IMR-90 (cell line): ENCODE measurements at regions not wholly inside any gene's neighbourhood (a gene's known extent, or its start where the extent isn't known, plus 50 kb on each side); places are given as distances from the start of the nearest gene placed in this dataset.

Source experiments
- ATAC-seq: fragments of 200-7000 bp; cut with Tn5 transposase; 2 replicates; pipeline ENCODE4 v1.9.1; 2020; ENCODE audit warnings: low read depth, mild to moderate bottlenecking, moderate library complexity
- BruUV-seq: library from RNA; stranded (reverse); fragments of 400-500 nt; replicated peaks from 2 replicates; lab custom pipeline; 2021; lab: Mats Ljungman, UMichigan
- CTCF ChIA-PET: fragments of 300-600 bp; formaldehyde crosslinking; extraction: SDS; loops from one replicate; lab custom pipeline; 2021; ENCODE audit warnings: antibody characterized with exemption; lab: Yijun Ruan, JAX
- POLR2A ChIA-PET: fragments of 300-600 bp; sonication (Branson Sonifier 250); formaldehyde crosslinking; loops from one replicate; lab custom pipeline; 2022; ENCODE audit warnings: antibody characterized with exemption; ENCODE audit not compliant: unreplicated experiment; lab: Charles Lee
- DNase-seq: peaks from one replicate; pipeline ENCODE4 v3.0.0; 2013
- H2AFZ ChIP-seq: replicated peaks from 2 replicates; pipeline ENCODE3; 2013; ENCODE audit warnings: low read length, mild to moderate bottlenecking; ENCODE audit not compliant: poor library complexity
- H2AK5ac ChIP-seq: 2 replicates; pipeline ENCODE4 v1.6.1; 2013; ENCODE audit warnings: low read depth, low read length, inconsistent platforms
- H2AK9ac ChIP-seq: replicated peaks from 2 replicates; pipeline ENCODE3; 2013; ENCODE audit warnings: mild to moderate bottlenecking, low read depth, low read length, moderate library complexity; ENCODE audit not compliant: poor library complexity
- H2BK120ac ChIP-seq: 2 replicates; pipeline ENCODE4 v1.6.1; 2013; ENCODE audit warnings: low read depth, low read length, inconsistent platforms
- H2BK15ac ChIP-seq: 3 replicates; pipeline ENCODE4 v1.6.1; 2013; ENCODE audit warnings: low read depth, low read length, inconsistent platforms
- H2BK20ac ChIP-seq: 2 replicates; pipeline ENCODE4 v1.6.1; 2013; ENCODE audit warnings: low read depth, mild to moderate bottlenecking, inconsistent platforms, low read length, moderate library complexity
- H2BK5ac ChIP-seq: 2 replicates; pipeline ENCODE4 v1.6.1; 2013; ENCODE audit warnings: mild to moderate bottlenecking, low read depth, low read length, inconsistent platforms; ENCODE audit not compliant: poor library complexity, severe bottlenecking
- H3K14ac ChIP-seq: replicated peaks from 2 replicates; pipeline ENCODE4 v1.6.1; 2013; ENCODE audit warnings: low read depth, low read length, inconsistent platforms
- H3K18ac ChIP-seq: 2 replicates; pipeline ENCODE4 v1.6.1; 2013; ENCODE audit warnings: low read depth, low read length, control low read depth
- H3K23ac ChIP-seq: 2 replicates; pipeline ENCODE4 v1.6.1; 2013; ENCODE audit warnings: low read depth, low read length, inconsistent platforms
- H3K27ac ChIP-seq: 2 replicates; pipeline ENCODE4 v1.5.1; 2013; ENCODE audit warnings: mild to moderate bottlenecking, control low read depth, low read length; ENCODE audit not compliant: insufficient read depth
- H3K27me3 ChIP-seq: 2 replicates; pipeline ENCODE4 v1.6.1; 2013; ENCODE audit warnings: low read length; ENCODE audit not compliant: control insufficient read depth, insufficient read depth
- H3K36me3 ChIP-seq: 2 replicates; pipeline ENCODE4 v1.6.1; 2013; ENCODE audit warnings: low read length, mixed read lengths; ENCODE audit not compliant: control insufficient read depth, insufficient read depth
- H3K4ac ChIP-seq: 2 replicates; pipeline ENCODE4 v1.6.1; 2013; ENCODE audit warnings: low read depth, low read length, inconsistent platforms
- H3K4me1 ChIP-seq: 2 replicates; pipeline ENCODE4 v1.6.1; 2013; ENCODE audit warnings: low read length, mixed read lengths; ENCODE audit not compliant: control insufficient read depth, insufficient read depth
- H3K4me2 ChIP-seq: 2 replicates; pipeline ENCODE4 v1.6.1; 2013; ENCODE audit warnings: low read depth, mild to moderate bottlenecking, control low read depth, low read length, moderate library complexity
- H3K4me3 ChIP-seq: 2 replicates; pipeline ENCODE4 v1.5.1; 2013; ENCODE audit warnings: low read depth, mild to moderate bottlenecking, control low read depth, low read length, moderate library complexity; ENCODE audit not compliant: insufficient read depth
- H3K56ac ChIP-seq: 2 replicates; pipeline ENCODE4 v1.6.1; 2013; ENCODE audit warnings: low read length, inconsistent platforms; ENCODE audit not compliant: insufficient read depth; ENCODE audit errors: extremely low read depth
- H3K79me1 ChIP-seq, 2 experiments: 2 replicates each; pipeline ENCODE4 v1.6.1; 2013; ENCODE audit warnings: low read length in 2 of 2, inconsistent platforms in 1 of 2, low read depth in 1 of 2
- H3K9ac ChIP-seq: 2 replicates; pipeline ENCODE4 v1.6.1; 2013; ENCODE audit warnings: low read depth, low read length, control low read depth
- H3K9me1 ChIP-seq: 2 replicates; pipeline ENCODE4 v1.6.1; 2013; ENCODE audit warnings: low read length, inconsistent platforms; ENCODE audit not compliant: insufficient read depth
- H3K9me3 ChIP-seq: 2 replicates; pipeline ENCODE4 v1.6.1; 2013; ENCODE audit warnings: low read length; ENCODE audit not compliant: control insufficient read depth, insufficient read depth
- H4K20me1 ChIP-seq: 2 replicates; pipeline ENCODE4 v1.6.1; 2013; ENCODE audit warnings: low read length, inconsistent platforms; ENCODE audit not compliant: insufficient read depth
- H4K5ac ChIP-seq: 2 replicates; pipeline ENCODE4 v1.6.1; 2013; ENCODE audit warnings: mild to moderate bottlenecking, low read depth, low read length, control low read depth
- H4K8ac ChIP-seq, 2 experiments: 2 replicates each; pipeline ENCODE4 v1.6.1; 2013; ENCODE audit warnings: low read depth in 2 of 2, low read length in 2 of 2, control low read depth in 1 of 2, inconsistent platforms in 1 of 2
- H4K91ac ChIP-seq: 2 replicates; pipeline ENCODE4 v1.6.1; 2013; ENCODE audit warnings: low read depth, low read length, inconsistent platforms; ENCODE audit not compliant: insufficient read depth
- BHLHE40 ChIP-seq: fragments of 150-350 bp; IDR thresholded peaks from 2 replicates; pipeline ENCODE4 v1.6.1; 2016; ENCODE audit warnings: mild to moderate bottlenecking, low read depth, low read length
- CEBPB ChIP-seq: IDR thresholded peaks from 2 replicates; pipeline ENCODE4 v1.6.1; 2012; ENCODE audit warnings: low read depth, low read length, improper control_type of control experiment
- CHD1 ChIP-seq: IDR thresholded peaks from 2 replicates; pipeline ENCODE4 v1.6.1; 2012; ENCODE audit warnings: low read depth, low read length, improper control_type of control experiment
- CTCF ChIP-seq: conservative IDR thresholded peaks from 2 replicates; pipeline ENCODE4 v1.5.1; 2012; ENCODE audit warnings: mild to moderate bottlenecking, low read depth, low read length, improper control_type of control experiment
- FOS ChIP-seq: fragments of 150-350 bp; IDR thresholded peaks from 2 replicates; pipeline ENCODE4 v1.6.1; 2016; ENCODE audit warnings: low read depth, low read length
- MAFK ChIP-seq: IDR thresholded peaks from 2 replicates; pipeline ENCODE4 v1.6.1; 2012; ENCODE audit warnings: low read depth, low read length, improper control_type of control experiment
- MAZ ChIP-seq: IDR thresholded peaks from 2 replicates; pipeline ENCODE4 v1.6.1; 2012; ENCODE audit warnings: low read depth, mild to moderate bottlenecking, low read length, improper control_type of control experiment, moderate library complexity, borderline replicate concordance
- MXI1 ChIP-seq: IDR thresholded peaks from 2 replicates; pipeline ENCODE4 v1.6.1; 2012; ENCODE audit warnings: low read depth, mild to moderate bottlenecking, low read length, moderate library complexity, borderline replicate concordance
- NFE2L2 ChIP-seq: fragments of 150-350 bp; IDR thresholded peaks from 2 replicates; pipeline ENCODE4 v1.6.1; 2016; ENCODE audit warnings: low read depth, mild to moderate bottlenecking, low read length
- POLR2A ChIP-seq: IDR thresholded peaks from 2 replicates; pipeline ENCODE4 v1.6.1; 2012; ENCODE audit warnings: mild to moderate bottlenecking, low read depth, low read length
- RAD21 ChIP-seq: IDR thresholded peaks from 2 replicates; pipeline ENCODE4 v1.6.1; 2012; ENCODE audit warnings: low read length, improper control_type of control experiment
- RCOR1 ChIP-seq: IDR thresholded peaks from 2 replicates; pipeline ENCODE4 v1.6.1; 2012; ENCODE audit warnings: mild to moderate bottlenecking, low read length, improper control_type of control experiment; ENCODE audit not compliant: insufficient replicate concordance
- RFX5 ChIP-seq: IDR thresholded peaks from 2 replicates; pipeline ENCODE4 v1.8.0; 2012; ENCODE audit warnings: low read depth, mild to moderate bottlenecking, low read length, moderate library complexity
- SMC3 ChIP-seq: fragments of 150-350 bp; IDR thresholded peaks from 2 replicates; pipeline ENCODE4 v1.6.1; 2016; ENCODE audit warnings: low read depth, mild to moderate bottlenecking, antibody characterized with exemption, low read length, moderate library complexity
- USF2 ChIP-seq: fragments of 150-350 bp; IDR thresholded peaks from 2 replicates; pipeline ENCODE4 v1.6.1; 2017; ENCODE audit warnings: mild to moderate bottlenecking, antibody characterized with exemption, low read length, low read depth
- WGBS, 2 experiments: methylation state at CpG; one replicate each; pipeline versions ENCODE4 v1.1.5 to v1.1.7; 2013; ENCODE audit warnings: missing lambda C conversion rate in 2 of 2; ENCODE audit not compliant: insufficient read length in 1 of 2; ENCODE audit errors: extremely low coverage in 2 of 2; 5-methylcytosine and 5-hydroxymethylcytosine counted together
- dilution Hi-C: fragments of 300-500 bp; cut with HindIII; formaldehyde crosslinking; loops from one replicate; pipeline ENCODE4 v1.14.3; 2018; ENCODE audit warnings: low sequenced_read_pairs; ENCODE audit not compliant: unreplicated experiment
- in situ Hi-C: fragments of 300-500 bp; cut with MboI; formaldehyde crosslinking; loops from 3 replicates; pipeline ENCODE4 v1.14.3; 2019; ENCODE audit warnings: low sequenced_read_pairs, inconsistent platforms, mixed read lengths
- intact Hi-C: fragments of 100-400 bp; cut with micrococcal nuclease; formaldehyde crosslinking; loops from 2 replicates; pipeline ENCODE4 v1.10.0; 2022
- TF ChIP-seq, protein P1 (sequence below): fragments of 150-350 bp; IDR thresholded peaks from 2 replicates; pipeline ENCODE4 v1.6.1; 2016; ENCODE audit warnings: low read depth, mild to moderate bottlenecking, low read length, moderate library complexity, borderline replicate concordance

- Histone ChIP-seq H3K4me2 (no peak overlapping the region), H3K4me1 (peaks cover 11% of the 10 kb centered on the region), H3K27ac (no peak overlapping the region), H3K79me1 (no peaks in the 10 kb centered on the region; a peak in 1 of 4 replicates), H3K36me3 (no peaks in the 10 kb centered on the region), H4K91ac (0 out of 2 replicates have a peak overlapping the region, but pooled peaks have one; percentile 8), H3K9ac (no peak overlapping the region), H2BK20ac (peak overlapping the region; percentile 89), H2AK9ac (no peak overlapping the region), H3K27me3 (no peaks in the 10 kb centered on the region), H3K14ac (no peak overlapping the region; the same call in 1 of the 2 replicates), H2AK5ac (no peak overlapping the region), H3K23ac (no peak overlapping the region), H2BK15ac (no peak overlapping the region), H3K9me3 (no peaks in the 10 kb centered on the region), H4K20me1 (no peaks in the 10 kb centered on the region), H2AFZ (no peak overlapping the region), H3K4me3 (no peak overlapping the region), H2BK120ac (peak overlapping the region; percentile 85; the same call in 1 of the 2 replicates), H3K9me1 (0 out of 2 replicates have a peak, but pooled peaks cover 2% of the 10 kb centered on the region), H2BK5ac (no peak overlapping the region), H4K5ac (no peak overlapping the region), H3K4ac (peak overlapping the region; percentile 70; the same call in 1 of the 2 replicates), H3K18ac (peak overlapping the region; percentile 70; the same call in 1 of the 2 replicates), H4K8ac (peak overlapping the region in 1 of 2 experiments; percentile 54; a peak in 1 of 4 replicates), H3K56ac (0 out of 2 replicates have a peak overlapping the region, but pooled peaks have one; percentile 26)
- DNase-seq (no peak), ATAC-seq (no peak)
- ChIA-PET POLR2A (no interaction called here), CTCF (no interaction called here)
- intact Hi-C loops, result loop anchor here (5.0 kb wide), 1 partner anchor 34 kb away; no protein-coding TSS in a partner anchor
- in situ Hi-C loops, result no loop called here
- no TSS peak for BruUV-seq
- 100% methylated on average over 1 of the region's 2 CpGs; no CpG with 5 or more reads in 1 of the 2 experiments for WGBS, 2 experiments
- dilution Hi-C loops, result no loop called here
- TF ChIP-seq FOS (no peak), RAD21 (no peak), CTCF (no peak), CHD1 (no peak), SMC3 (no peak), CEBPB (no peak), USF2 (no peak), MXI1 (no peak), MAFK (no peak), POLR2A (no peak), MAZ (no peak), RCOR1 (no peak), BHLHE40 (no peak), NFE2L2 (no peak), RFX5 (no peak)
- TF ChIP-seq, protein P1, sequence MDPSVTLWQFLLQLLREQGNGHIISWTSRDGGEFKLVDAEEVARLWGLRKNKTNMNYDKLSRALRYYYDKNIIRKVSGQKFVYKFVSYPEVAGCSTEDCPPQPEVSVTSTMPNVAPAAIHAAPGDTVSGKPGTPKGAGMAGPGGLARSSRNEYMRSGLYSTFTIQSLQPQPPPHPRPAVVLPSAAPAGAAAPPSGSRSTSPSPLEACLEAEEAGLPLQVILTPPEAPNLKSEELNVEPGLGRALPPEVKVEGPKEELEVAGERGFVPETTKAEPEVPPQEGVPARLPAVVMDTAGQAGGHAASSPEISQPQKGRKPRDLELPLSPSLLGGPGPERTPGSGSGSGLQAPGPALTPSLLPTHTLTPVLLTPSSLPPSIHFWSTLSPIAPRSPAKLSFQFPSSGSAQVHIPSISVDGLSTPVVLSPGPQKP, result no peak
Measured at GRCh38 chr6:74253261-74253660, 557.3 kb downstream of the CD109 start.
